Ascending aorta (tissue), 2 donors: ENCODE measurements at regions not wholly inside any gene's neighbourhood (a gene's known extent, or its start where the extent isn't known, plus 50 kb on each side); places are given as distances from the start of the nearest gene placed in this dataset.
A peak's percentile ranks its signal among the peaks of the same experiment; 100 is the strongest.
"Not testable (repeated sequence)": the region's sequence is repeated elsewhere in the genome, so short reads cannot be mapped to it uniquely, and the experiment has no call there.

Experiments
- DNase-seq, 2 donors: peaks; one replicate each; pipeline ENCODE4 v3.0.0-alpha.2; 2019; ENCODE audit warnings: low spot score in 2 of 2
- H3K27ac ChIP-seq, 2 donors: fragments of 200-600 bp; sonication (generic); one replicate each; pipeline ENCODE4 v1.5.1; 2016 to 2017; ENCODE audit warnings: mild to moderate bottlenecking in 1 of 2
- H3K27me3 ChIP-seq: fragments of 200-600 bp; sonication (generic); one replicate; pipeline ENCODE4 v1.5.1; 2017
- H3K36me3 ChIP-seq, 2 donors: fragments of 200-600 bp; sonication (generic); one replicate each; pipeline ENCODE4 v1.5.1; 2016
- H3K4me1 ChIP-seq, 2 donors: fragments of 200-600 bp; sonication (generic); one replicate each; pipeline ENCODE4 v1.5.1; 2016 to 2017; ENCODE audit warnings: mild to moderate bottlenecking in 1 of 2
- H3K4me3 ChIP-seq, 2 donors: fragments of 200-600 bp; sonication (generic); one replicate each; pipeline ENCODE4 v1.5.1; 2016 to 2017; ENCODE audit warnings: mild to moderate bottlenecking in 1 of 2
- H3K9me3 ChIP-seq, 2 donors: fragments of 200-600 bp; sonication (generic); one replicate each; pipeline ENCODE4 v1.5.1; 2016
- intact Hi-C: fragments of 100-400 bp; cut with DNase I; formaldehyde crosslinking; loops from one replicate; pipeline ENCODE4 v1.15.1; 2023
- TF ChIP-seq, protein P1 (sequence below), 3 experiments: fragments of 200-600 bp in 2 of 3; fragments of 450-650 bp in 1 of 3; sonication (generic) in 2 of 3; IDR thresholded peaks; one replicate each; pipeline ENCODE4 v1.5.1; 2016 to 2019; ENCODE audit warnings: antibody characterized with exemption in 3 of 3, mild to moderate bottlenecking in 1 of 3, moderate library complexity in 1 of 3

DNA sequence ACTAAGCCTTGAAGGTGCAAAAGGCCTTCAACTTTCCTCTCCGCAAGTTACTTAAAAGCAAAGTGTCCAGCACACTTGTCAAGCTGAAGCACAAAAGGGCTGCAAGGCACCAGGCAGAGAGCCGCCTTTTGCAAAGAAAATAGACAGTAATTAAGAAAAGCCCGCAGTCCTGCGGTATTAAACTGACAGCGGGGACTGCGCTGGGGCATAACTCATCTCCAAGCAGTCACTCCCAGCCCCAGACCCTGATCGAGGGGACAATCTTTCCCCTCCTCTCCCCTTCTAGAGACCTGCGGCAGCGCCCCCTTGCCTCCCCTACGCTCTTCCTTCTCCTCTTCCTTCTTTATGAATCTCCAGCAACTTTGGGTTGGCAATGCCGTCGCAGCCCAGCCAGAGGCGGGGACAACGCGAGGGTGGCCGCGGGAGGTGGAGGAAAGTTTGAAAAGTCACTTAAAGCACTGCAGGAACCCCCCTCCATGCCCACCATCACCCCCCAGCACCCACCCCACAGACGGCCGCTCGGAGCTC is 200.9 kb upstream of the CAND1 start:
- TF ChIP-seq, protein P1, sequence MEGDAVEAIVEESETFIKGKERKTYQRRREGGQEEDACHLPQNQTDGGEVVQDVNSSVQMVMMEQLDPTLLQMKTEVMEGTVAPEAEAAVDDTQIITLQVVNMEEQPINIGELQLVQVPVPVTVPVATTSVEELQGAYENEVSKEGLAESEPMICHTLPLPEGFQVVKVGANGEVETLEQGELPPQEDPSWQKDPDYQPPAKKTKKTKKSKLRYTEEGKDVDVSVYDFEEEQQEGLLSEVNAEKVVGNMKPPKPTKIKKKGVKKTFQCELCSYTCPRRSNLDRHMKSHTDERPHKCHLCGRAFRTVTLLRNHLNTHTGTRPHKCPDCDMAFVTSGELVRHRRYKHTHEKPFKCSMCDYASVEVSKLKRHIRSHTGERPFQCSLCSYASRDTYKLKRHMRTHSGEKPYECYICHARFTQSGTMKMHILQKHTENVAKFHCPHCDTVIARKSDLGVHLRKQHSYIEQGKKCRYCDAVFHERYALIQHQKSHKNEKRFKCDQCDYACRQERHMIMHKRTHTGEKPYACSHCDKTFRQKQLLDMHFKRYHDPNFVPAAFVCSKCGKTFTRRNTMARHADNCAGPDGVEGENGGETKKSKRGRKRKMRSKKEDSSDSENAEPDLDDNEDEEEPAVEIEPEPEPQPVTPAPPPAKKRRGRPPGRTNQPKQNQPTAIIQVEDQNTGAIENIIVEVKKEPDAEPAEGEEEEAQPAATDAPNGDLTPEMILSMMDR (IDR thresholded peaks at IDR 0.05), result no peak
- Histone ChIP-seq H3K36me3 (no peaks in the 10 kb centered on the region), H3K4me1 (peaks cover 0 to 2% of the 10 kb centered on the region in 2 donors), H3K27me3 (no peaks in the 10 kb centered on the region), H3K4me3 (peak overlapping the region; percentile 62 to 89), H3K27ac (no peak overlapping the region), H3K9me3 (no peaks in the 10 kb centered on the region)
- intact Hi-C loops, result no loop called here
- DNase-seq, result no peak

DNA sequence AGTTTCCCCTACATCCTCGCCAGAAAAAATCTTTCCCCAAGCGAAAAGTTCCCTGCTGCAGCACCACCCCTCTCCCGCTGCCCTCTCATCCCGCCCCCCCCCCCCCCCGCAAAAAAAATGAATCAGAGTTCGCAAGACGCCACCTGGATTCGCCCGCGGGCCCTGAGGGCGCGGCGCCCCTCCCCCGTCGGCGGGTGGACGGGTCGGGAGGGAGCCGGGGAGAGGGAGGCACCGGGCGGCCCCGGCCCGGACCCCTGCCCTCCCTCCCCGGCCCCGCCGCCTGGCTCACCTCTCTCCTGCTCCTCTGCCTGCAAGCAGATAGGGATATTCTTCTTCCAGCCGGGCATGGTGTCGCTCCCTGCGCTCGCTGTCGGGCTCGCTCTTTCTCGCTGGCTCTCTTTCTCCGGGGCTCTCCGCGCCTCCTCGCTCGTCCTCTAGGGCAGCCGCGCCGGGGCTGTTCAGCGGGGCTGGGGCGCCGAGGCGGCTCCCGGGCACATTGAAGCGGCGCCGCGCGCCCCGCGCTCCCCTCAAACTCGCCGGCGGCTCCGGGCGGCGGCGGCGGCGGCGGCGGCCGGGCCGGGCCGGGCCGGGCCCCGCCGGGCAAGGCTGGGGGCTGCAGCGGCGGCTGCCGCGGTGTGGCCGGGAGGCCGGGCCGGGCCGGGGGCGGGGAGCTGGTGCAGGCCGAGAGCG is 200.3 kb upstream of the CAND1 start:
- H3K9me3 ChIP-seq, result no peaks in the 10 kb centered on the region
- no peak for DNase-seq
- peaks cover 0 to 2% of the 10 kb centered on the region in 2 donors for H3K4me1 ChIP-seq
- no peaks in the 10 kb centered on the region for H3K27me3 ChIP-seq
- TF ChIP-seq, protein P1 (IDR thresholded peaks at IDR 0.05), result no peak
- intact Hi-C loops, result no loop called here
- H3K27ac ChIP-seq, result peak overlapping the region in 1 of 2 donors; percentile 45
- no peaks in the 10 kb centered on the region for H3K36me3 ChIP-seq
- peak overlapping the region; percentile 62 to 89 for H3K4me3 ChIP-seq

DNA sequence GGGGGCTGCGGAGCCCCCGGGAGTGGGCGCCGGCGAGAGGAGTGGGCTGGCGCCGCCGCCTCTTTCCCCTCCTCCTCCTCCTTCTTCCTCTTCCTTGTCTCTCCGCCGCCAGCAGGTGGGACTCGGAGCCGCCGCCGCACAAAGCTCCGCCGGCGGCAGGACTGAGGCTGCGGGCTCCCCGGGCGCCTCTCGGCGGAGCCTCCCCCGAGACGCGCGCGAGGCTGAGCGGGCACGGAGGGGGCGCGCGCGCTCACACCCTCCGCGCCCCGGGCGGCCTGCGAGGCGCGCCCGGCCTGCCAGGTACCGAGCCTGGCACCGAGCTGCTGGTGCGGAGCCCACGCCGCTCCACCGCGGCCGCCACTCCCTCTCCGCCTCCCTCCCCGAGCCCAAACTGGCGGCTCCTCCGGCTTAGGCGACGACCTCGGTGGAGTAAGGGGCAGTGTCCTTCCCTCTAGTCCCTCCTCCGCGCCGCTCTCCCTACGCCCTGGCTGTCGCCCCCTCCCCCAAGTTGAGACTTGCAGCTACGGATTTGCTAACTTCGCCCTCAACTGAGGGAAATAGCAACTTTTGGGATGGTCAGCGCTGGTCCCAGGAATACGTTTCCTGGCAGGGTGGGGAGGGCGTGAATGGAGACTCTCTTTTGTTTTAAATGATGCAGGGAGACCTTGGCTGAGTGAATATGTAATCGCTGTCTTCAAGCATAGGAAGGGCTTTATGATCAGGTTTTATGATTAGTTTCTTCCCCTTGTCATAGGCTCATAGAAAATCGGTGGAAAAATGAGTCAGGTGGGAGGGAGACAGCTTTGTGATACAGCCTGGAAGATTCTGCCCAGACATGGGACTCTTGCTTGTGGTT is 199.5 kb upstream of the CAND1 start:
- Histone ChIP-seq H3K9me3 (no peaks in the 10 kb centered on the region), H3K27me3 (no peaks in the 10 kb centered on the region), H3K4me1 (peaks cover 0 to 2% of the 10 kb centered on the region in 2 donors), H3K4me3 (peak overlapping the region; percentile 62 to 89), H3K27ac (no peak overlapping the region), H3K36me3 (no peaks in the 10 kb centered on the region)
- DNase-seq, result no peak
- TF ChIP-seq, protein P1 (IDR thresholded peaks at IDR 0.05), result no peak
- intact Hi-C loops, result no loop called here

DNA sequence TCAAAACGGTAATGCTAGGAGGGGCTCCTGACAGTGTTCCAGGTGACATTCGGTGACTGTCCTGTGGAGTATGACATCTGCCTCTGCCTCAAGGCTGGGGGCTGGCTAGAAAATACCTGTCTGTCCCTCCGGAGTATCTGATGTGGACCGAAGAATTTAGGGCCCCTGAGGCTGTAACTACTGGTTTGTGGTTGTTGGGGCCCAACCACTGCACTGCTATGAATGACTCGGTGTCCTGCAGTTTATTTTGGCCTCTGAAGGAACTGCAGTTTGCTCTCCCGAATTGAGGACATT is 198.9 kb upstream of the CAND1 start:
- no peak for DNase-seq
- H3K4me1 ChIP-seq, result peaks cover 0 to 2% of the 10 kb centered on the region in 2 donors
- no peak overlapping the region for H3K27ac ChIP-seq
- no peaks in the 10 kb centered on the region for H3K27me3 ChIP-seq
- H3K36me3 ChIP-seq, result no peaks in the 10 kb centered on the region
- TF ChIP-seq, protein P1 (IDR thresholded peaks at IDR 0.05), result no peak
- no peaks in the 10 kb centered on the region for H3K9me3 ChIP-seq
- no peak overlapping the region for H3K4me3 ChIP-seq
- intact Hi-C loops, result no loop called here

DNA sequence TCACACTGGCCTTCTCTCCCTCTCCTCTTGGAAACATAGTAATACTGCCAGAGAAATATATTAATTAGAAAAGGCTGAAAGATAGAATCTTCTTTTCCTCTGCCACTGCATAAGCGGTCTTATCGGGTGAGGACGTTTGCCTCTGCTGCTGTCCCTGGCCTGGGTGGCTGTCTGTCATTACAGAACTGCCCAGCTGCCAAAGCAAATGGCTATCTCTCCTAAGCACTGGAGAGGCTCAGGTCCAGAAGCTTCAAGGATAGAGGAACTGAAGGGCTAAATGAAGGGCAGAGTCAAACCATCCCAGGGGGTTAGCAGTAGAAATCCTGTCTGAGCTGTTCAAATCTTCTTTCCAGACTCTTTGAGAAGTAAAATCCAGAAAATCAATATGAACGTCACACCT is 198.6 kb upstream of the CAND1 start:
- Histone ChIP-seq H3K4me3 (no peak overlapping the region), H3K27ac (no peak overlapping the region), H3K27me3 (no peaks in the 10 kb centered on the region), H3K36me3 (no peaks in the 10 kb centered on the region), H3K4me1 (peaks cover 0 to 2% of the 10 kb centered on the region in 2 donors), H3K9me3 (no peaks in the 10 kb centered on the region)
- intact Hi-C loops, result no loop called here
- no peak for DNase-seq
- TF ChIP-seq, protein P1 (IDR thresholded peaks at IDR 0.05), result no peak

DNA sequence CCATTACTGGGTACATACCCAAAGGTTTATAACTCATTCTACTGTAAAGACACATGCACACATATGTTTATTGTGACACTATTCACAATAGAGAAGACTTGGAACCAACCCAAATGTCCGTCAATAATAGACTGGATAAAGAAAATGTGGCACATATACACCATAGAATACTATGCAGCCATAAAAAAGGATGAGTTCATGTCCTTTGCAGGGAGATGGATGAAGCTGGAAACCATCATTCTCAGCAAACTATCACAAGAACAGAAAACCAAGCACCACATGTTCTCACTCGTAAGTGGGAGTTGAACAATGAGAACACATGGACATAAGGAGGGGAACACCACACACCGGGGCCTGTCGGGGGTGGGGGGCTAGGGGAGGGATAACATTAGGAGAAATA is 196.9 kb upstream of the CAND1 start:
- H3K36me3 ChIP-seq, H3K27ac ChIP-seq, intact Hi-C loops, H3K4me1 ChIP-seq, H3K9me3 ChIP-seq, H3K4me3 ChIP-seq, DNase-seq, H3K27me3 ChIP-seq: not testable (repeated sequence)
